SKM-1 treated with dmso at 0.1 percent for 144 hours (cell line): ENCODE measurements at regions not wholly inside any gene's neighbourhood (a gene's known extent, or its start where the extent isn't known, plus 50 kb on each side); places are given as distances from the start of the nearest gene placed in this dataset.
"Not testable (repeated sequence)": the region's sequence is repeated elsewhere in the genome, so short reads cannot be mapped to it uniquely, and the experiment has no call there.

Experiments
- DNase-seq: peaks from one replicate; lab custom pipeline; 2025; ENCODE audit not compliant: unreplicated experiment; lab: John Stamatoyannopoulos, UW

DNA sequence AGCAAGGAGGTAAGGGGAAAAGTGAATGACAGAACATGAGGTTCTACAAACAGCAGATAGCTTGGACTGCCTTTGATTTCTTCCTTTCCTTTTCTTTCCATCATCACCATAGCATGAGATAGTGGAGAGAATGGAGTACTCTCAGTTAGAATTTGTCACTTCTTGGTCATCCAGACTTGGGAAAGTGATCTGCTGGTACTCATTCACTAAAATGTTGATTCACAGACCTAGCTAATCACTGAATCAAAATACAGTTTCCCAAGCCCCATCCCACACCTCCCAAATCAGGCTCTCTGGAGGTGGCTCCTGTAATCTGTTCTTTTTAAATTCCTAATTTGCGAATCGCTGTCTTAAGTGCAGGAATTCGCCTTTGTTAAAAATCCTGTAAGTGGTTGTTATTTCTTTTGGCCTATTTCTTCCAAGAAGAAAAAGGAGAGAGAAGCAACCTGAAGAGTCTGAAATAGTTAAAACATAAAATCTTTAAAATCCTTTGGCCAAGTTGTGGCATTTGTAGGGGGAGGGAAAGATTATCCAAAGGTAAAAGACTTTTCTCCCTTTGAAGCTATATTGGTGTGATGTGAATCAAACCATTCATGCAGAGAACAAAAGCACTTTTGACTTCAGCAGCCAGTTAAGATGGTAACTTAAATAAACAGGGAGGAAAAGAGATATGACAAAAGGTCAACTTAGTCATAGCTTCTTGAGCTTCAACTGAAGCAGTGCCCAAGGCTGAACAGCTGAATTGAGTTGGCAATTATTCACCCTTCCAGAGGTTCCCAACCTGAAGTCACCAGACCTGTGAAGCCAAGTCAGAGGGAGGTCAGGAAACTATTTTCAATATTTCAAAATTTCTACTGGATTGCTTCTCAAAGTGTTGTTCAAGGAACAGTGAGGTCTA, 255.1 kb upstream of the KRR1 start:
- DNase-seq, result no peak

DNA sequence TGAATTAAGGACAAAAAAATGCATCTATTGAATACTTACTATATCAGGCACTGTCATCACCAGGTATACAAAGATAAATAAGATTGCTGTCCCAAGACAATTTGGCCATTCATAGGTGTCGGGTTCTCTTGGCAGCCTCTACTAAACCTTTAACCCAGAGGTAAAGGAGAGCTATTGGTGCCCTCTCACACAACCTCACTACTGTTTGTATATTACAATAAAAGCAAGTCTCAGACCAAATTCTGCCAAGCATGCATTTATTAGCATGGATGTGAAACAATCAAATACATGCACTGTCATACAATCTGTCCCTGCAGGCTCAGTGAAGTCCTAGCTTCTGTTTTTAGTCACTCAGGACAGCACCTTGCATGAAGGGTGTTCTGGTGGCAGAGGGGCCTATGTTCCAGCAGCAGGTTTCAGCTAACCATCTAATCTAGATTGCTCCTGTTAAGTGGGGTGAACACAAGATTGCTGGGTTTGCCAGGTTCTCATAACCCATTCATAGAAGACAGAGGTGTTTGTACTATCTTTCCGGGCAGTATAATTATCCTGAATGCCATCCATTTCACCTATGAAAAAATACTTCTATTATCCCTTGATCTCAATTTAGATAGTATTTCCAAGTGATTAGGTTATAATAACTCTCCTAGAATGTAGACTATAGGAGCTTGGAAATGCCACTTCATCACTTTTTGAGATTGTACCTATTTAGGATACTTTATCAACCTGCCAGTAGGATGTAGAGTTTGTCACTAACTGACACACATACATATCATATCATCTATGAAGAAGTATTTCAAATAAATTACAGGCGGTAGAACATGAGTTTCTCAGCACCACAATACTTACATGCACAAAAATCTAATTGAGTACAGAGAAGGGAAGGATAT, 254.0 kb upstream of the KRR1 start:
- DNase-seq, result no peak

DNA sequence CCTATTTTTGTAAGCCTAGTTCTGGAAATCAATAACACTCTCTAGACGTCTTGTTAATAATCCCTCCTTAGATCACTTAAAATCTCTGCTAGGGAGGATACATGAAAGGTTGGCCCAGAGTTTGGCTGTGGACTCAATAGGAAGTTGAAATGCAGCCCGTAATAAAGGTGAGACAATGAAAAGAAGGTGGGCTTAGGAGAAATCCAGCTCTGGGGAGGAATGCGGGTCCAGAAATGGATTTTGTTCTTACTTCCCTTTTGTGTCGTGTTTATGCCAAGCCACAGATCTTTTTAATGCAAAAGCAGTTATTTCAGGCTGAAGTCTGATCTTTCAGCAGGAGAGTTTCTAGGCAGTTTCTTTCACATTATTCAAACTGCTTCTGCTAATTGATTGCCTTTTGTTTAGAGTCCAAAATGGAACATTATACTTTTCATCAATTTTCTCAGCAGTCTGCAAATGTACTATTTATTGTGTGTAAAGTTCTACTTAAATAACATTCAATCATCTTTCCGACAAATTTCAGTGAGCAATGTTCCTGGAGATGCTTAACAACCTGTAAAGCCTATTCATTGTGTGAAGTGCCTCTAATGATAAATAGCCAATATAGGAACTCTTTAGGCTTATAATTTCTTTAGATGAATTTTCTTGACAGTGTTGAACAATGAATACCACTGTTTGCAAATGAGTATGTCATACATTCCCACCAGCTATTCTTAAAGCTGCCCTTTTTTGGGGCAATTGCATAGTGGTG, 252.9 kb upstream of the KRR1 start:
- no peak for DNase-seq

DNA sequence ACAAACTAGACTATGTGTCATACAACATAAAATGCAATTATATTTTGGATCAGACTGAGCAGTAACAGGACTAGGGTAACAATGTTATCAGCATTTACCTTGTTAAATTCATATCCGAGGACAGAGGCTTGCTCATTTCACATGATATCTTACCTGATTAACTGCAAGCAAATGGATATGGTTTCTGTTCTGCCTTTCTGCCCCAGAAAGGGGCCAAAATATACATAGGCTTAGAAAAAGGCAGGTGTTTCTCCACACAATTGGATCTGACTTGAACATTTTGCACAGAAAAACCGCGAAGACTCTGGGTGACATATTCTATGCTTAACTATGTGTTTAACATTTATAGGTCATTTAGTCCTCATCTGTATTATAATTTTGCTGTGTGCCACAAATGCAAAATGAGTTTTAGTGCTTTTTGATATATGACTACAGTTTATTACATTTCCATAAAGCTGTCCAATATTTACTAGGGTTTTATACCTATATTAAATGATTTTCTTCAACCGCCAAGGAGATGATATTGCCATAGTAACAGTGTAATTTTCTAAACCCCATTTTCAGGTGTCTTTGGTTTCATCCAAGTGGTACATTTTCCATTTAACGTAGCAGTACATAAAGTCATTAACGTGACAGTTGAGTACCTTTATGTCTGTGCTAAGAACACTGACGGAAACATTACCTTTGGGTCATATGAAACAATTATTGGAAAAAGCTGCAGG, 249.3 kb upstream of the KRR1 start:
- DNase-seq, result no peak

DNA sequence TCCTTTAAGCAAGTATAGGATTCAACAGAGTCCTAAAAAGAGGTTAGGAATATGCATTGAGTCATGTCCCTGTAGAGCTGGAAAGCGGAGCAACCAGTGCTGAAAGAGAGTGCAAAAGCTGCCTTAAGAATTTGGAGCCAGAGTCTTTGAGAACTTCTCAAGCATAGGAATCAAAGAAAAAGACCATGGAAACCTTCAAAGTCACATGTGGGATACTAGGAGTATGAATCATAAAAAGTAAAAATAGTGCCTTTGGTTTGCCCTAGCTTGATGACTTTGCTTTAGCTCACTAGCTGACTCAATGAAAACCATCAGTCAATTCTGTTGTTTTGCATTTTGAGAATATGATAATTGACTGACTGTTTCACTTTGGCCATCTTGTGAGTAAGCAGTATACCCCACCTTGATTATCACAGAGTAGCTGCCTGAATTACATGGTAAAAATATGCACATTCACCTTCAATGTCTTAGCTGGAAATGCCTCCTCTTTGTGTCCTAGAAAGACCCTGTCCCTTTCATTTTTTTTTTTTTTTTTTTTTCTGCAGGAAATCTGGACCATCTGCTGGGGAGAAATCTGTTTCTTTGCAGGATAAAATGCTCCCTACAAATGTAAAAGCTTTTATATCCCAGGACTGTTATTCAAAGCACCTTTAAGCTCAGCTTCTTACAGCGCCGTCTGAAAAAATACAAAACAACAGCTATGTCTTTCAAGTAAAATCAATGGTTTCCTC, 248.6 kb upstream of the KRR1 start:
- no peak for DNase-seq

DNA sequence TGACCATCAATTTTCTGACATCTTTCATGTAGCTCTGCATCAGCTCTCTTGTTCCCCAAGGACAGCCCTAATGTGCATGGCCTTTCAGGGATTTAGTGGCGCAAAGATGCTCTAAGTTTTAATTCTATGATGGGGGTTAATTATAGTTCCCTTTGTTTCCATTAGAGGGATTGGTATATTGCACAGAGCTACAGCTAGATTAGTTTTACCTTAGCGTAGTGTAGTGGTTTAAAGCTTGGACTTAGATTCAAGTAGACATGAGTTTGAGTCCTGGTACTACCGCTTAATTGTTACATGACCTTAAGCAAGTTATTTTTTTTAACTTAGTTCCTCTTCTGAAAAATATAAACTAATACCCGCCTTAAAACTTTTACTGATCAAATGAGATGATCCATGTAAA, 247.8 kb upstream of the KRR1 start:
- DNase-seq, result no peak

DNA sequence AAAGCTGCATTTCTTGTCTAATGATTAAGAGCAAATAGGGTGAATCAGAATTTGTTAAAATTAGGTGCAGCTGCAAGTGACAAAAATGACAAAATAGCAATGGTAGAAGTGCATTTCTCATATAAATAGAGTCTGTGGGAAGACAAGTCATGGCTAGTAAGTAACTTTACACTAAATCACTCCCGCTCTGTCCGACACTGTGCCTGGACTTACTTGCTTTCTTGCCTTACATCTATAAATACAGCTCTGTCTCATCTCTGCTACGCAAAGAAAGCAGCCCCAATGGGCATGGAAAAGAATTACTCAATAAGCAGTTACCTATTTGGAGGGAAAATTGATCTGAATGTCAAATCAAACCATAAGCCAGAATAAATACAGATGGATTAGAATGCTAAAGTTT, 245.4 kb upstream of the KRR1 start:
- DNase-seq, result no peak

DNA sequence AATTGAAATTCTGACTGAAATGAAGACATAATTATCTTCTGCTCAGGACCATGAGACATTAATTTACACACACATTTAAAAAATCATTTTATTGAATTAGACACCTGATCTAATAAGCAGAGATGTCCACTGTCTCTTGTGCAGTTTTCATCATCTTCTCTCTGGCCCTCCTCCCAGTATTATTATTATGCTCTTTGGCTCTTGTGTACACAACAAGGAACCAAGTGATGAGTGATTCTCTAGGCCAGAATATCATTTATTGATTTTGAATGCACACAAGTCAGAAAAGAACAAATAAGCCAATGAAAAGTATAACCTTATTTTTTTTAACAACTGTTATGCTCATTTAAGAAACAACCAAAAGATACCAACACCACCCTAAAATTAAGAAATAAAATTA, 244.7 kb upstream of the KRR1 start:
- no peak for DNase-seq

DNA sequence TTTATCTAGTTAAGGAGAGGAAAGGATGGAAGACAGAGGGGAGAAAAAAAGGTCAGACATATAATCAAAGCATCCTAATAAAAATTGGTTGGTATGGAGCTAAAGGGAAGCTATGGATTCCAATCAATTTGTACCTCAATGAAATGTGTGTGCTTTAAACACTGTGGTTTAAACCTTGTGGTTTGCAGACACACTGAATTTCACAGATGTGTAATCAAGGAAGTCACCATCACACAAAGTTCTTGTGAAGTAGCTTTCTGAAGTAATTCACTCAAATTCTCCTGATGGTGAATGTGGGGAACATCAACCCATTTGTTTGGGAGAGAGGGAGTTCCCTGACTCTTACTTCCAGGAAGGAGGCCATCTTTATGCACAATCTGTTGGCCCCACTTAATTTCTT, 243.3 kb upstream of the KRR1 start:
- DNase-seq, result no peak

DNA sequence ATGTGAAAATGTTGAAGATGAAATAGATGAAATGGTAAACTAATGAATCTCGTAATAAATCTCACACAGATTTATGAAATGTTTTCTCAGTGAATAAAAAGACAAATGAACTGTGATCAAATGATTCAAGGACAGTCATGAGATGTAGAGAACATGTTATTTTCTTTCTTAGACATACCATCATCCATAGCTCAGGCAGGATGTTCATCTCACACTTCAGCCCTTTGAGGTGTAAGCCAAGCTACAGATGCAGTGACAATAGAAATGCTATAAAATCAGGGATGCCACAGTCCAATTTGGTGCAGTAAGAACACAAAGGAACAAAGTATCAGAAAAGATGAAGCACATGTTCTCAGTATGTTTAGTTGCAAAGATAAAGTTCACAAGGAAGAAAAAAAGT, 242.7 kb upstream of the KRR1 start:
- DNase-seq, result no peak

DNA sequence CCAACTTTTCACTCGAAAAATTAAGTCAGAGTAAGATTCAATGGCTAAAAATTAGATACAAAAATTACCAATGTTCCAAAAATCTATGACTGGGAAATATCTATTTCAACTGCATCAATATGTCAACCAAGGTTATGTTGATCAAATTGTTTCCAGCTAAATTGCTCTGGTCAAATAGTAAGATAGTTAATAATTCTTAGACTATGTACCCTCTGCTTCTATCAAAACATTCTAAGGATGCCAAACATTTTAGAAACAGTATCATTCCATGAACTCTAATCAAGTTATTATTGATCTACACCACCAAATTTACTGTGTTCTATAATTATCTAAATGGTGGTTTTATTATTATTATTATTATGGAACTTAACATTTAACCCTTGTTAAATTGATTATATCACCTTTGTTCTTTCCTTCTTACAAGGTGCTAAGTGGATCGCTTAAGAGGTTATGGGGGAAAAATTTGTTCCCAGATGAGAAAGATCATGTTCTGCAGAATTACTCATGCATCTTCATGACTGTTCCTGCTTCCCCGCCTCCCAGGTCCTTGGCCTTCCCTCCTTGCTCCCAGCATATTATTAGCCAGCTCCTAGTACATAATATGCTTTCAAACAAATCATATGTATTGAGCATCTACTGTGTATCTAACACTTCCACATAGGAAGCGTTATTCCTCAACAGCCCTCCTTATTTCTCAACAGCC, 240.5 kb upstream of the KRR1 start:
- no peak for DNase-seq

DNA sequence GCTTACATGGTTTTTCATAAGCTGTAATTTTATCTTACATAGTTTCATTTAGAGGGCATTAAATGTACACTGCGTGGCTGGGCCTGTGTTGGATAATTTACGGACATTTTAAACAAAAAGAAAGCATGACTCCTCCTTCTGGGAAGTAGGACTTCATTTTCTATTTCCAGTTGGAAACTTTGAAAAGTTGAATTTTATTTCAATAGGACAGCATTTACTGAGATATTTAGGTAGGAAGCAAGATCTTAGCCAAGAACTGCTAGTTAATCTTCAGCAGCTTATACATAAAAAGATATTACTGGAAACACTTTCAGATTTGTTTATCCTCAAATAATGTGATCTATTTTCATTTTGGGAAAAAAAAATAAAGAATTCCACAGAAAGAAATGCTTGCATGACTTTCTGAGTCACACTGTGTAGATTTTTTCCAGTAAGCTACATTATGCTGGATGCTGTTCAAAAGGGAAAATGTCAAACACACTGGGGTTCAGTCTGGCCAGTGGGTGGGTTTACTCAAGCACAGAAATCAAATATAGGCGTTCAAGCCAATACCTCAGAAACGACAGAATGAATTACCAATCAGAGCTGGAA, 239.4 kb upstream of the KRR1 start:
- DNase-seq, result no peak

DNA sequence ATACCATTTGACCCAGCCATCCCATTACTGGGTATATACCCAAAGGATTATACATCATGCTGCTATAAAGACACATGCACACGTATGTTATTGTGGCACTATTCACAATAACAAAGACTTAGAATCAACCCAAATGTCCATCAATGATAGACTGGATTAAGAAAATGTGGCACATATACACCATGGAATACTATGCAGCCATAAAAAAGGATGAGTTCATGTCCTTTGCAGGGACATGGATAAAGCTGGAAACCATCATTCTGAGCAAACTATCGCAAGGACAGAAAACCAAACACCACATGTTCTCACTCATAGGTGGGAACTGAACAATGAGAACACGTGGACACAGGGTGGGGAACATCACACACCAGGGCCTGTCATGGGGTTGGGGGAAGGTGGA, 237.6 kb upstream of the KRR1 start:
- not testable (repeated sequence) for DNase-seq

DNA sequence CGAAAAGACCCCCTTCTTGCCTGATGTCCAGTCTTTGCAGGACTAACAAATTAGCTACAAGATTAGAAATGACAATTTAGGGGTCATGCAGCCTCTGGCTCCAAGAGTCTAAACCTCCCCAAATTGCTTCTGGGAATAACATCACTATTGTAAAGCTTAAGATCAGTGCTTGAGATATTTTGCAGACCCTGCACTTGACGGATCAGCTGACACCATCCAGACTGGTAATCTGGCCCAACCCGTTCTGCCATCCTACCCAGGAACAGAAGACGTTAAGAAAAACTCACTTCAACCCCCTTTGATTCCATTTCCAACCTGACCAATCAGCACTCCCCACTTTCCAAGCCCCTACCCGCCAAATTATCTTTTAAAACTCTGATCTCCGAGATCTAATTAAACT, 236.7 kb upstream of the KRR1 start:
- DNase-seq, result no peak

DNA sequence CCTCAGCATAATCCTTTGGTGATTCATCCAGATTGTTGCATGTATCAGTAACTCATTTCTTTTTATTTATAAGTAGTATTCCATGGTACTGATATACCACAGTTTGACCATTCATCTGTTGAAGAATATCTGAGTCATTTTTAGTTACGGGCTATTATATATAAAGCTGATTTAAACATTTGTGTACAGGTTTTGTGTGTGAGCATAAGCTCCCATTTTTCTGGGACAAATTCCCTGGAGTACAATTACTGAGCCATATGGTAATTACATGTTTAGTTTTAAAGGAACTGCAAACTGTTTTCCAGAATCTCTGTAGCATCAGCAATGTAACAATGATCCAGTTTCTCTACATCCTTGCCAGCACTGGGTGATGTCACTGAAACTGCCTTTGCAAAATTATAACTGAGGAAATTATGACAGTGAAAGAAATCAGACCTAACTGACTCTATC, 236.2 kb upstream of the KRR1 start:
- no peak for DNase-seq

DNA sequence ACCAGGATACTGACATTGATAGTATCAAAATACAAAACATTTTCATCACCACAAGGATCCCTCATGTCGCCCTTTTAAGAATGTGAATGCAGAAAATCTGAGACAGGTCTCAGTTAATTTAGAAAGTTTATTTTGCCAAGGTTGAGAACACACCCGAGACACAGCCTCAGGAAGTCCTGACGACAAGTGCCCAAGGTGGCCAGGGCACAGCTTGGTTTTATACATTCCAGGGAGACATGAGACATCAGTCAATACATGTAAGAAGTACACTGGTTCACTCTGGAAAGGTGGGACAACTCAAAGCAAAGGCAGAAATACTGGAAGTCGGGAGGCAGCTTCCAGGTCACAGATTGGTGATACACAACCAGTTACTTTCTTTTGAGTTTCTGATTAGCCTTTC, 235.2 kb upstream of the KRR1 start:
- DNase-seq, result no peak

DNA sequence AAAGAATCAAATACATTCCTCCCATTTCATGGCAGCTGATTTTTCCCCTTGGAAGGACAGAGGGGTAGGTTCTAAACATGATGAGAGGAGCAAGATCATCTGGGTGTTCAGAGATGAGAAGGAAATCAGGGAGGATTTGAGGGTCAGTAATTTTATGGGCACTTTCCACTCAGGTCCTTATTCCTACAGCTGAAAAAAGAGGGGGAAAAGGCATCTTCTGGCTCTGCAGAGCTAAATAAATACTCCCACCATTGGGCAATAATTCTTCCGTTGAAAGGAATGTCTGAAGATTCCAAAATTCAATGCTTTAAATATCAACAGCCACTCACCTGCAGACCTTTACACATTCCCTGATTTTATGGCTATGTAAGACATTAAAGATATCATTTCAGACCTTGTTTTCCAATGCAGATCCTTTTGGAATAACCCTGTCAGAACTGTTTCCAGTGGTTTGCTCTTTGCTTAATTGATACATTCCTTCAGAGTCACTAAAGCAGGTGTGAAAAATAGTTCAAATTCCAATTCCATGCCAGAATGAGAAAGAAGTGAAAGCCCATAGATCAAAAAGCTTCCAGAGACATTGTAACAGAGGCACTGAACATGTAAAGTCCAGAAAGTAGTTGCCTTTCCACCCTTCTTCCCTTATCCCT, 233.3 kb upstream of the KRR1 start:
- no peak for DNase-seq

DNA sequence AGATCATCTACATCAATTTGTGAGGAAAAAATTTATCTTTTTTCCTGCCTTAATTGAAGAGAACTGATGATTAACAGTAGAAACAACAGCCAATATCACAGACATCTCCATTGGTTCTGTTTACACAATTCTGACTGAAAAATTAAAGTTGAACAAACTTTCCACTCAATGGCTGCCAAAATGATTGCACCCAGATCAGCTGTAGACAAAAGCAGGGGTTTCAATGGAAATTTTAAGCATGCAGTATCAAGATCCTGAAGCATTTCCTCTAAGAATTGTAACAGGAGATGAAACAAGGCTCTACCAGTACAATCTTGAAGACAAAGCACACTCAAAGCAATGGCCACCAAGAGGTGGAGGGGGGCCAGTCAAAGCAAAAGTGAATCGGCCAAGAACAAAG, 231.6 kb upstream of the KRR1 start:
- no peak for DNase-seq

DNA sequence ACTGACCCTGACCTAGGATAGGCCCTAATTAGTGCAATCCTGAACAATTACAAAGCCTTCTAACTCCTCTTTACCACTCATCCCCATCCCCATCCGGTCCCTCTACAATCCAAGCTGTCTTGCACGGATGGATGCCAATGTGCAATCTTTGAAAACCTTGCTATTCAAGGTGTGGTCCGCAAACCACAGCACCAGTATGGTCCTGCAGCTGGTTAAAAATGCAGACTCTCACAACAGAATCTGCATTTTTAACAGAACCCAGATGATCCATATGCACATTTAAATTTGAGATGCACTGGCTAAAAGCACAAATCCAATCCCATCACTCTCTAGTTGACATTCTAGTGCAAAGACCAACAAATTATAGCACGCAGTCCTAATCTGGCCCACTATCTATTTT, 230.6 kb upstream of the KRR1 start:
- DNase-seq, result no peak
